Endothelial cell of hepatic sinusoid (primary cell): ENCODE measurements at regions not wholly inside any gene's neighbourhood (a gene's known extent, or its start where the extent isn't known, plus 50 kb on each side); places are given as distances from the start of the nearest gene placed in this dataset.
"Not testable (repeated sequence)": the region's sequence is repeated elsewhere in the genome, so short reads cannot be mapped to it uniquely, and the experiment has no call there.

ENCODE experiments used
- in situ Hi-C: cut with HindIII; loops from 2 replicates; pipeline ENCODE4 v1.10.0; 2017; ENCODE audit warnings: low sequenced_read_pairs

- in situ Hi-C loops = no loop called here
Measured at GRCh38 chr4:164177153-164177552, 576.8 kb upstream of the SMIM31 start.

- in situ Hi-C loops = no loop called here
Measured at GRCh38 chr4:164177753-164178152, 576.2 kb upstream of the SMIM31 start.

GRCh38 chr4:164188236-164188635 is 565.7 kb upstream of the SMIM31 start:
- in situ Hi-C loops = no loop called here

- in situ Hi-C loops = no loop called here
Measured at GRCh38 chr4:164192844-164193243, 561.1 kb upstream of the SMIM31 start.

- in situ Hi-C loops = no loop called here
Measured at GRCh38 chr4:164193676-164194075, 560.3 kb upstream of the SMIM31 start.

- in situ Hi-C loops = no loop called here
Measured at GRCh38 chr4:164197556-164197955, 556.4 kb upstream of the SMIM31 start.

GRCh38 chr4:164203476-164203875 is 550.5 kb upstream of the SMIM31 start:
- in situ Hi-C loops = no loop called here

GRCh38 chr4:164204434-164204833 is 549.5 kb upstream of the SMIM31 start:
- in situ Hi-C loops = no loop called here

GRCh38 chr4:164207460-164207859 is 546.5 kb upstream of the SMIM31 start:
- in situ Hi-C loops = no loop called here

- in situ Hi-C loops = no loop called here
Measured at GRCh38 chr4:164210377-164210776, 543.6 kb upstream of the SMIM31 start.

- in situ Hi-C loops = no loop called here
Measured at GRCh38 chr4:164212134-164212533, 541.8 kb upstream of the SMIM31 start.

- in situ Hi-C loops = no loop called here
Measured at GRCh38 chr4:164212714-164213113, 541.2 kb upstream of the SMIM31 start.

- in situ Hi-C loops = no loop called here
Measured at GRCh38 chr4:164215113-164215741, 538.7 kb upstream of the SMIM31 start.

- in situ Hi-C loops = no loop called here
Measured at GRCh38 chr4:164221631-164222030, 532.3 kb upstream of the SMIM31 start.

- in situ Hi-C loops = no loop called here
Measured at GRCh38 chr4:164224871-164225270, 529.1 kb upstream of the SMIM31 start.

- in situ Hi-C loops = no loop called here
Measured at GRCh38 chr4:164229255-164229654, 524.7 kb upstream of the SMIM31 start.

GRCh38 chr4:164239433-164239832 is 514.5 kb upstream of the SMIM31 start:
- in situ Hi-C loops = loop anchor here (5.0 kb wide), 1 partner anchor 67 kb away; no protein-coding TSS in a partner anchor

- in situ Hi-C loops = loop anchor here (5.0 kb wide), 1 partner anchor 68 kb away; no protein-coding TSS in a partner anchor
Measured at GRCh38 chr4:164239976-164240375, 514.0 kb upstream of the SMIM31 start.

- in situ Hi-C loops = no loop called here
Measured at GRCh38 chr4:164251257-164251656, 502.7 kb upstream of the SMIM31 start.

- in situ Hi-C loops = no loop called here
Measured at GRCh38 chr4:164252286-164252685, 501.6 kb upstream of the SMIM31 start.

- in situ Hi-C loops = no loop called here
Measured at GRCh38 chr4:164261831-164262230, 492.1 kb upstream of the SMIM31 start.

GRCh38 chr4:164262508-164262907 is 491.4 kb upstream of the SMIM31 start:
- in situ Hi-C loops = not testable (repeated sequence)

- in situ Hi-C loops = not testable (repeated sequence)
Measured at GRCh38 chr4:164277414-164277813, 476.5 kb upstream of the SMIM31 start.
